PC-3 (cell line): ENCODE measurements at regions not wholly inside any gene's neighbourhood (a gene's known extent, or its start where the extent isn't known, plus 50 kb on each side); places are given as distances from the start of the nearest gene placed in this dataset.

Experiments
- CTCF ChIP-seq: fragments of 300-600 bp; sonication (generic); conservative IDR thresholded peaks from 2 replicates; pipeline ENCODE4 v1.5.1; 2017; ENCODE audit warnings: antibody characterized with exemption, low read depth, mild to moderate bottlenecking, low read length
- EZH2 ChIP-seq: fragments of 300-600 bp; sonication (generic); IDR thresholded peaks from one replicate; pipeline ENCODE4 v1.6.1; 2017; ENCODE audit warnings: antibody characterized with exemption, mild to moderate bottlenecking, low read length; ENCODE audit not compliant: unreplicated experiment

GRCh38 chr1:104197516-104197915, 447.8 kb downstream of the AMY1C start:
- TF ChIP-seq CTCF (no peak), EZH2 (no peak)
